Heart left ventricle (tissue), 16 donors: ENCODE measurements at regions not wholly inside any gene's neighbourhood (a gene's known extent, or its start where the extent isn't known, plus 50 kb on each side); places are given as distances from the start of the nearest gene placed in this dataset.

Source experiments
- ATAC-seq, 4 donors: fragments of 200-7000 bp; cut with Tn5 transposase; one replicate each; pipeline ENCODE4 v1.9.1; 2020 to 2022; ENCODE audit warnings: moderate library complexity in 4 of 4, mild to moderate bottlenecking in 3 of 4, moderate number of reproducible peaks in 1 of 4
- DNase-seq, 5 donors: peaks; one replicate each; pipeline ENCODE4 v3.0.0-alpha.2; 2020
- H3K27ac ChIP-seq, 12 donors: fragments of 200-600 bp; sonication (generic) in 4 of 12; one replicate each; pipeline versions ENCODE4 v1.5.0 to v1.8.0; 2016 to 2022; ENCODE audit warnings: mild to moderate bottlenecking in 2 of 12
- H3K27me3 ChIP-seq, 9 donors: fragments of 200-600 bp; sonication (generic) in 2 of 9; one replicate each; pipeline versions ENCODE4 v1.5.1 to v1.8.0; 2016 to 2022; ENCODE audit warnings: mild to moderate bottlenecking in 3 of 9
- H3K36me3 ChIP-seq, 9 donors: fragments of 200-600 bp; sonication (generic) in 2 of 9; one replicate each; pipeline versions ENCODE4 v1.5.0 to v1.8.0; 2018 to 2022; ENCODE audit warnings: mild to moderate bottlenecking in 2 of 9
- H3K4me1 ChIP-seq, 12 donors: fragments of 200-600 bp; sonication (generic) in 4 of 12; one replicate each; pipeline versions ENCODE4 v1.5.0 to v1.8.0; 2016 to 2022; ENCODE audit warnings: mild to moderate bottlenecking in 3 of 12
- H3K4me3 ChIP-seq, 12 donors: fragments of 200-600 bp; sonication (generic) in 4 of 12; one replicate each; pipeline versions ENCODE4 v1.5.0 to v1.8.0; 2017 to 2022; ENCODE audit warnings: mild to moderate bottlenecking in 9 of 12, moderate library complexity in 4 of 12
- H3K9me3 ChIP-seq, 12 donors: fragments of 200-600 bp; sonication (generic) in 4 of 12; one replicate each; pipeline versions ENCODE4 v1.5.0 to v1.8.0; 2016 to 2022; ENCODE audit warnings: mild to moderate bottlenecking in 1 of 12
- POLR2A ChIP-seq, 2 donors: fragments of 450-650 bp; IDR thresholded peaks; one replicate each; pipeline ENCODE4 v1.6.1; 2017; ENCODE audit warnings: antibody characterized with exemption in 2 of 2, mild to moderate bottlenecking in 2 of 2, moderate library complexity in 2 of 2
- WGBS, 4 donors: extraction: QIAGEN DNeasy Blood & Tissue Kit in 2 of 4; methylation state at CpG; one replicate each; pipeline versions ENCODE4 v1.1.5 to v1.1.7; 2013 to 2018; 5-methylcytosine and 5-hydroxymethylcytosine counted together
- intact Hi-C, 10 donors: fragments of 100-400 bp; cut with DNase I; formaldehyde crosslinking; loops; one replicate each; pipeline versions ENCODE4 v1.11.1 to v1.14.2; 2022
- TF ChIP-seq, protein P1 (sequence below), 12 donors: fragments of 200-600 bp; sonication (generic) in 4 of 12; IDR thresholded peaks; one replicate each; pipeline versions ENCODE4 v1.5.0 to v1.8.0; 2018 to 2022; ENCODE audit warnings: antibody characterized with exemption in 12 of 12, mild to moderate bottlenecking in 5 of 12
- donor health status: ischemic (EF 13 %, LVEDD 7.1; RV severe dilation, severe dysfunction).
- donor health status: healthy with polysubstance abuse.
- donor health status: DM: no; HTN: yes; CAD: no.
- donor health status: DM: no; HTN: no; CAD: no.
- donor health status: ischemic (EF 25% LVEDD 6.9; RV normal size, moderate dysfunction).
- donor health status: ischemic (EF 25% LVEDD 5.7; RV mildly dilated, moderate dysfunction).
- donor health status: healthy.
- donor health status: DM: yes; HTN: yes; CAD: no.
- donor health status: ischemic (EF 35%, LVEDD 5.7; RV mildly dilated, moderate dysfunction).
- donor health status: nonischemic (EF 11% LVEDD 7.7; RV severe dilation, severe dysfunction).
- donor health status: DM: yes; HTN: yes; CAD: no.
- donor health status: PGD.
- donor health status: ischemic (EF 29% LVEDD 5.4; RV normal size, mild dysfunction).
- donor health status: nonischemic (EF 23%, LVEDD 6.1; RV moderate dilation, normal function).

DNA sequence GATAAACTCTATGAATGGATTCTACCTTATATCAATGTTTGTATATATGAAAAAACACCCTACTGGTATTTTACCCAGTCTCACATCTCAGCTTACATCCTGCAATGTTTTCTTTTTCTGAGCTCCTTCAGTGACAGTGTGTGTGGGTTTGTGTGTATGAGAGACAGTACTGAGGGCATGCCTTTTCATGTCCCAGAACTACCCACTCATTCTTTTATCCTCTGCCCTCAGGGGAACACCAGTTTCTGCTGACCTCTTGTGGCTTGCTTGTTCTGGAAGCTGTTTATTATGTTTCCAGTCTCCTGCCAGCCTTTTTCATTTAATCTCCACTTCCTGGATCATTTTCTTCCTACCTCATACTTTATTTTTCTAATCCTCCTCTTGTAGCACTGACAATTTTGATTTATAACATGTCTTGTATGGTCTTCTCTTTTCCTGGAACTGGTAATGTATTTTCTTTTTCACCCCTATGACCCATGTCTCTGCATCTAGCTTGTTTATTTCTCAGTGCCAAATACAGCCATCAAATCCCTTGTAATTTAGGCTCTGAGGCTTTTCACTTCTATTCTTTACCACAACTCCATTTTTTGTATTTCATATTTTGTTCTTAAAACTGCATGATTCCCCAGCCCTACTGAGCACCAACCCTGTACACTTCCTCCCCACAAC is 195.5 kb upstream of the NLGN4Y start:
- TF ChIP-seq POLR2A (IDR thresholded peaks at IDR 0.05), result no peak
- TF ChIP-seq, protein P1, sequence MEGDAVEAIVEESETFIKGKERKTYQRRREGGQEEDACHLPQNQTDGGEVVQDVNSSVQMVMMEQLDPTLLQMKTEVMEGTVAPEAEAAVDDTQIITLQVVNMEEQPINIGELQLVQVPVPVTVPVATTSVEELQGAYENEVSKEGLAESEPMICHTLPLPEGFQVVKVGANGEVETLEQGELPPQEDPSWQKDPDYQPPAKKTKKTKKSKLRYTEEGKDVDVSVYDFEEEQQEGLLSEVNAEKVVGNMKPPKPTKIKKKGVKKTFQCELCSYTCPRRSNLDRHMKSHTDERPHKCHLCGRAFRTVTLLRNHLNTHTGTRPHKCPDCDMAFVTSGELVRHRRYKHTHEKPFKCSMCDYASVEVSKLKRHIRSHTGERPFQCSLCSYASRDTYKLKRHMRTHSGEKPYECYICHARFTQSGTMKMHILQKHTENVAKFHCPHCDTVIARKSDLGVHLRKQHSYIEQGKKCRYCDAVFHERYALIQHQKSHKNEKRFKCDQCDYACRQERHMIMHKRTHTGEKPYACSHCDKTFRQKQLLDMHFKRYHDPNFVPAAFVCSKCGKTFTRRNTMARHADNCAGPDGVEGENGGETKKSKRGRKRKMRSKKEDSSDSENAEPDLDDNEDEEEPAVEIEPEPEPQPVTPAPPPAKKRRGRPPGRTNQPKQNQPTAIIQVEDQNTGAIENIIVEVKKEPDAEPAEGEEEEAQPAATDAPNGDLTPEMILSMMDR (IDR thresholded peaks at IDR 0.05), result no peak
- no peaks in the 10 kb centered on the region for H3K36me3 ChIP-seq

DNA sequence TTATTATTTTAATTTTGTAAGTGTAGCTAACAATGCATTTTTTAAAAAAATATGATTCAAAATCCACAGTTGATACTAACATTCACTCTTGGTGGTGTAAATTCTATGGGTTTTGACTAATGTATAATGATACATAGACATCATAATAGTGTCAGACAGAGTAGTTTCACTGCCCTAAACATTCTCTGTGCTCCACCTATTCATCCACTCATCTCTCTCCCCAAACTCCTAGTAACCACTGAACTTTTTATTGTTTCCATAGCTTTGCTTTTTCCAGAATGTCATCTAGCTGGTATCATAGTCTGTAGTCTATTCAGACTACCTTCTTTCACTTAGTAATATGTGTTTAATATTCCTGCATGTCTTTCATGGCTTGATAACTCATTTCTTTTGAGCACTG is 194.0 kb upstream of the NLGN4Y start:
- no peak overlapping the region for H3K4me3 ChIP-seq
- ATAC-seq, result no peak
- no peaks in the 10 kb centered on the region for H3K4me1 ChIP-seq
- H3K36me3 ChIP-seq, result no peaks in the 10 kb centered on the region
- no peaks in the 10 kb centered on the region for H3K27me3 ChIP-seq
- no peaks in the 10 kb centered on the region for H3K9me3 ChIP-seq
- no peak for TF ChIP-seq POLR2A (IDR thresholded peaks at IDR 0.05)
- TF ChIP-seq, protein P1 (IDR thresholded peaks at IDR 0.05), result no peak
- no peak for DNase-seq
- H3K27ac ChIP-seq, result no peak overlapping the region
- intact Hi-C loops, result no loop called here

More for the DNA sequence above, 195.5 kb upstream of the NLGN4Y start:
- DNase-seq (no peak), ATAC-seq (no peak)
- intact Hi-C loops, result no loop called here
- no peak overlapping the region for H3K27ac ChIP-seq
- no peak overlapping the region for H3K4me3 ChIP-seq
- H3K27me3 ChIP-seq, result no peaks in the 10 kb centered on the region
- no peaks in the 10 kb centered on the region for H3K9me3 ChIP-seq
- H3K4me1 ChIP-seq, result no peaks in the 10 kb centered on the region

DNA sequence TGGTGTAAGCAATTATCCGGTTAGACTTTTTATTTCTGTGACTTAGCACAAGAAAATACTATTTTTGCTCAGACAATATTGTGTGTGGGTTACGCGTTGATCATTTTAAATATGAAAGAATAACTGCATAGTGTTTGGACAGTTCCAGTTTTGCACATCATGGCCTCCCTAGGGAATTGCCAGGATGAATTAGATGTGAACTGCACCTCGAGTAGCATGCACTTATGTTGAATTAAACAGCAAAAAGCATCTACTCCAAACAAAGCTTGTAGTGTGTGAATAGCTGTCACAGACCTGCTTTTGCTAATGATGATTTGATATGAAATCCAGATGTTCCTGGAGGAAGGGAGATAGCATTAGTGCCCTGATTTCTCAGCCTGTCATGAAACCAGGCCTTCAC is 184.8 kb upstream of the NLGN4Y start:
- intact Hi-C loops, result no loop called here
- Histone ChIP-seq H3K4me3 (no peak overlapping the region), H3K27me3 (no peaks in the 10 kb centered on the region), H3K27ac (no peak overlapping the region), H3K4me1 (no peaks in the 10 kb centered on the region), H3K9me3 (no peaks in the 10 kb centered on the region), H3K36me3 (no peaks in the 10 kb centered on the region)
- ATAC-seq (no peak), DNase-seq (no peak)
- TF ChIP-seq POLR2A (IDR thresholded peaks at IDR 0.05), result no peak
- TF ChIP-seq, protein P1 (IDR thresholded peaks at IDR 0.05), result no peak
- 60 to 66% methylated on average over 4 of the region's 4 CpGs; no CpG with 5 or more reads in 2 of the 4 donors for WGBS, 4 donors

DNA sequence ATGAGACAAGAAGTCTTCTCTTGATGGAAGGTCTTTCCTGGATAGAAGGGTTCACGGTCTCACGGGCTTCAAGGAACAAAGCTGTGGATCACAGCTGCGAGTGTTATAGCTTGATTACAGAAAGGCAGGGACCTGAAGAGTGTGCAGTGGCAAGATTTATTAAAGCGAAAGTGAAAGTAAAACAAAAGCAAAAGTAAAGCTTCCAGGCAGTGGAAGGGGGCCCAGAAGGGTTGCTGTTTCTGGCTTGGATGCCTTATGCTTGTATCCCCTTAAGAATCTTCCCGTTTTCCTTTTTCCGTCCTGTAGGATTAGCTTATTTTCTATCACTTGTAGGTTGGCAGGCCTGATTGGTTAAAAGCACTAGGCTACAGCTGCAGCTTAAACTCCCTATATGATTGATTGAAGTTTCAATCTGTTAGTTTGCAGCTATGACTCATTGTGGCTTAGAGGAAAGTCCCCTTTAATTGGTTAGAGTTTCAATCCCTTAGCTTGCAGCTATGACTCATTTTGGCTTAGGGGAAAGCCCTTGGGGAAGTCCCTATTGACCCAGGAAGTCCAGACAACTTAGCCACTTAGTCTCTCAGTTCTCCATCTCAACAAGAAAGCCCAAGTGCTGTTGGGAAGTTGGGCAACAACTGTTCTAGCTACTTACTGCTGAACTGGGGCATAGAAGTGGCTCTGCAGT is 183.7 kb upstream of the NLGN4Y start:
- no peaks in the 10 kb centered on the region for H3K36me3 ChIP-seq
- no peaks in the 10 kb centered on the region for H3K9me3 ChIP-seq
- 57 to 65% methylated on average over 6 of the region's 6 CpGs; no CpG with 5 or more reads in 2 of the 4 donors for WGBS, 4 donors
- H3K27me3 ChIP-seq, result no peaks in the 10 kb centered on the region
- no peak overlapping the region for H3K27ac ChIP-seq
- H3K4me1 ChIP-seq, result no peaks in the 10 kb centered on the region
- H3K4me3 ChIP-seq, result no peak overlapping the region
- intact Hi-C loops, result no loop called here
- DNase-seq, result no peak
- ATAC-seq, result no peak
- TF ChIP-seq, protein P1 (IDR thresholded peaks at IDR 0.05), result no peak
- no peak for TF ChIP-seq POLR2A (IDR thresholded peaks at IDR 0.05)
